Fibroblast of lung (primary cell): ENCODE measurements at regions not wholly inside any gene's neighbourhood (a gene's known extent, or its start where the extent isn't known, plus 50 kb on each side); places are given as distances from the start of the nearest gene placed in this dataset.
"Not testable (repeated sequence)": the region's sequence is repeated elsewhere in the genome, so short reads cannot be mapped to it uniquely, and the experiment has no call there.

Source experiments
- CTCF ChIP-seq, 2 donors: IDR thresholded peaks in 1 of 2; conservative IDR thresholded peaks in 1 of 2; 1 replicate in 1 of 2; 2 replicates in 1 of 2; pipeline ENCODE4 v1.5.1; 2011 to 2012; ENCODE audit warnings: low read length in 2 of 2, control low read depth in 1 of 2, inconsistent platforms in 1 of 2, low read depth in 1 of 2, mild to moderate bottlenecking in 1 of 2
- EZH2 ChIP-seq: IDR thresholded peaks from 2 replicates; pipeline ENCODE4 v1.5.1; 2012; ENCODE audit warnings: low read length, control low read depth, mild to moderate bottlenecking; ENCODE audit errors: missing control alignments

- TF ChIP-seq CTCF (conservative IDR thresholded peaks at IDR 0.05 in 1 of 2, IDR thresholded peaks at IDR 0.05 in 1 of 2; ENCODE audit: low read depth in 1 of 2, low read length in 2 of 2); EZH2: not testable (repeated sequence)
Measured at GRCh38 chr1:96915701-96916100, 194.1 kb downstream of the PTBP2 start.
